Activated CD8-positive, alpha-beta T cell treated with anti-CD3 and anti-CD28 coated beads for 36 hours (primary cell): ENCODE measurements at regions not wholly inside any gene's neighbourhood (a gene's known extent, or its start where the extent isn't known, plus 50 kb on each side); places are given as distances from the start of the nearest gene placed in this dataset.

Source experiments
- ATAC-seq: fragments of 200-7000 bp; cut with Tn5 transposase; one replicate; pipeline ENCODE4 v1.10.0; 2021; ENCODE audit warnings: mild to moderate bottlenecking, moderate library complexity
- CTCF ChIA-PET: fragments of 350-600 bp; sonication (Branson Sonifier 250); formaldehyde crosslinking; loops from one replicate; lab custom pipeline; 2021; ENCODE audit warnings: antibody characterized with exemption; lab: Charles Lee
- POLR2A ChIA-PET: fragments of 350-600 bp; sonication (Branson Sonifier 250); formaldehyde crosslinking; loops from one replicate; lab custom pipeline; 2021; ENCODE audit warnings: antibody characterized with exemption; lab: Charles Lee
- DNase-seq: peaks from one replicate; pipeline ENCODE4 v3.0.0-alpha.2; 2020
- H3K27ac Mint-ChIP-seq: one replicate; pipeline ENCODE4 v1.8.0; 2021; ENCODE audit warnings: mild to moderate bottlenecking, mixed read lengths
- H3K27me3 Mint-ChIP-seq: one replicate; pipeline ENCODE4 v1.8.0; 2021; ENCODE audit warnings: mixed read lengths
- H3K36me3 Mint-ChIP-seq: one replicate; pipeline ENCODE4 v1.8.0; 2021; ENCODE audit warnings: low read depth, mixed read lengths
- H3K4me1 Mint-ChIP-seq: one replicate; pipeline ENCODE4 v1.8.0; 2021; ENCODE audit warnings: low read depth, mixed read lengths
- H3K4me3 Mint-ChIP-seq: one replicate; pipeline ENCODE4 v1.8.0; 2021; ENCODE audit warnings: mild to moderate bottlenecking, moderate library complexity, mixed read lengths
- H3K9me3 Mint-ChIP-seq: one replicate; pipeline ENCODE4 v1.8.0; 2021; ENCODE audit warnings: mixed read lengths
- CTCF ChIP-seq: fragments of 200-600 bp; IDR thresholded peaks from one replicate; pipeline ENCODE4 v1.8.0; 2022; ENCODE audit warnings: antibody characterized with exemption, mild to moderate bottlenecking
- intact Hi-C: fragments of 100-400 bp; cut with micrococcal nuclease; formaldehyde crosslinking; loops from one replicate; pipeline ENCODE4 v1.10.0; 2022

- Mint-ChIP-seq H3K27ac (no peak overlapping the region), H3K9me3 (no peaks in the 10 kb centered on the region), H3K4me1 (no peaks in the 10 kb centered on the region), H3K36me3 (no peaks in the 10 kb centered on the region), H3K27me3 (no peaks in the 10 kb centered on the region), H3K4me3 (no peak overlapping the region)
- CTCF ChIA-PET = no interaction called here
- TF ChIP-seq CTCF = no peak
- intact Hi-C loops = no loop called here
- ATAC-seq (no peak), DNase-seq (no peak)
- POLR2A ChIA-PET = no interaction called here
These were observed 568.7 kb downstream of the RPS29 start for GRCh38 chr14:49017447-49017846.

GRCh38 chr14:49016381-49016780 is 569.8 kb downstream of the RPS29 start:
- H3K27ac Mint-ChIP-seq = no peak overlapping the region
- DNase-seq (no peak), ATAC-seq (no peak)
- no peak for TF ChIP-seq CTCF
- intact Hi-C loops = no loop called here
- H3K4me3 Mint-ChIP-seq = no peak overlapping the region
- no peaks in the 10 kb centered on the region for H3K9me3 Mint-ChIP-seq
- H3K27me3 Mint-ChIP-seq = no peaks in the 10 kb centered on the region
- ChIA-PET CTCF (no interaction called here), POLR2A (no interaction called here)
- H3K4me1 Mint-ChIP-seq = no peaks in the 10 kb centered on the region
- H3K36me3 Mint-ChIP-seq = no peaks in the 10 kb centered on the region

- H3K9me3 Mint-ChIP-seq = no peaks in the 10 kb centered on the region
- H3K27me3 Mint-ChIP-seq = no peaks in the 10 kb centered on the region
- CTCF ChIA-PET = no interaction called here
- no peak for DNase-seq
- intact Hi-C loops = no loop called here
- no peak for TF ChIP-seq CTCF
- POLR2A ChIA-PET = no interaction called here
- H3K4me3 Mint-ChIP-seq = no peak overlapping the region
- no peaks in the 10 kb centered on the region for H3K4me1 Mint-ChIP-seq
- no peak overlapping the region for H3K27ac Mint-ChIP-seq
- ATAC-seq = no peak
- no peaks in the 10 kb centered on the region for H3K36me3 Mint-ChIP-seq
These were observed 571.7 kb downstream of the RPS29 start for GRCh38 chr14:49014476-49014875.

- TF ChIP-seq CTCF = no peak
- no peak for DNase-seq
- no peak for ATAC-seq
- Mint-ChIP-seq H3K4me1 (no peaks in the 10 kb centered on the region), H3K27ac (no peak overlapping the region), H3K36me3 (no peaks in the 10 kb centered on the region), H3K9me3 (no peaks in the 10 kb centered on the region), H3K27me3 (no peaks in the 10 kb centered on the region), H3K4me3 (no peak overlapping the region)
- ChIA-PET POLR2A (no interaction called here), CTCF (no interaction called here)
- intact Hi-C loops = no loop called here
These were observed 577.8 kb downstream of the RPS29 start for GRCh38 chr14:49008363-49008762.

- no peak for DNase-seq
- TF ChIP-seq CTCF = no peak
- no peak overlapping the region for H3K4me3 Mint-ChIP-seq
- no peaks in the 10 kb centered on the region for H3K27me3 Mint-ChIP-seq
- no peak for ATAC-seq
- ChIA-PET POLR2A (no interaction called here), CTCF (no interaction called here)
- no peaks in the 10 kb centered on the region for H3K9me3 Mint-ChIP-seq
- intact Hi-C loops = no loop called here
- H3K27ac Mint-ChIP-seq = no peak overlapping the region
- no peaks in the 10 kb centered on the region for H3K4me1 Mint-ChIP-seq
- H3K36me3 Mint-ChIP-seq = no peaks in the 10 kb centered on the region
These were observed 595.0 kb downstream of the RPS29 start for GRCh38 chr14:48991141-48991540.
